ENCODE measurements at regions not wholly inside any gene's neighbourhood (a gene's known extent, or its start where the extent isn't known, plus 50 kb on each side); places are given as distances from the start of the nearest gene placed in this dataset.

DNA sequence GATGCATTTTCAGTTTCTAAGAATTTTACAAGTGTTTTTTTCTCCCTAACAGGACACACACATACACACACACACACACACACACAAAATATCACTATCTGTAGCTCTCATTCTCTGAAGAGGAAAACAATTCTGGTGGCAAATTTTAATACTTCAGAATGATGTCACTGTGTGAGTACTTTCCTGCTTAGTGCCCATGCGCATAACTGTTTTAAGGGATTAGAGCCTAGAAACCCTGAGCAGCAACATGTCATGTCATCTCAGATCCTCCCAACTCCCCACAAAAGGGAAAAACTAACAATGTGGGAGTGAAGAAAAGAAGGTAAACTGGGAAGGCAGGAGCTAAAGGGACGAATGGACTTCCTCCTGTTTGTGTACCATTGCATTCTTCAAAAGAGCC is 401.2 kb downstream of the SPRY2 start:
- Histone ChIP-seq H3K4me1 (peaks cover 9% of the 10 kb centered on the region), H3K4me3 (ENCODE audit: low read depth, low read length) (no peak overlapping the region), H3K9me3 (no peaks in the 10 kb centered on the region), H3K27me3 (no peaks in the 10 kb centered on the region), H3K36me3 (no peaks in the 10 kb centered on the region)
- TF ChIP-seq, protein P1, sequence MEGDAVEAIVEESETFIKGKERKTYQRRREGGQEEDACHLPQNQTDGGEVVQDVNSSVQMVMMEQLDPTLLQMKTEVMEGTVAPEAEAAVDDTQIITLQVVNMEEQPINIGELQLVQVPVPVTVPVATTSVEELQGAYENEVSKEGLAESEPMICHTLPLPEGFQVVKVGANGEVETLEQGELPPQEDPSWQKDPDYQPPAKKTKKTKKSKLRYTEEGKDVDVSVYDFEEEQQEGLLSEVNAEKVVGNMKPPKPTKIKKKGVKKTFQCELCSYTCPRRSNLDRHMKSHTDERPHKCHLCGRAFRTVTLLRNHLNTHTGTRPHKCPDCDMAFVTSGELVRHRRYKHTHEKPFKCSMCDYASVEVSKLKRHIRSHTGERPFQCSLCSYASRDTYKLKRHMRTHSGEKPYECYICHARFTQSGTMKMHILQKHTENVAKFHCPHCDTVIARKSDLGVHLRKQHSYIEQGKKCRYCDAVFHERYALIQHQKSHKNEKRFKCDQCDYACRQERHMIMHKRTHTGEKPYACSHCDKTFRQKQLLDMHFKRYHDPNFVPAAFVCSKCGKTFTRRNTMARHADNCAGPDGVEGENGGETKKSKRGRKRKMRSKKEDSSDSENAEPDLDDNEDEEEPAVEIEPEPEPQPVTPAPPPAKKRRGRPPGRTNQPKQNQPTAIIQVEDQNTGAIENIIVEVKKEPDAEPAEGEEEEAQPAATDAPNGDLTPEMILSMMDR (IDR thresholded peaks at IDR 0.05; ENCODE audit: low read depth, low read length) = no peak
- DNase-seq = no peak

DNA sequence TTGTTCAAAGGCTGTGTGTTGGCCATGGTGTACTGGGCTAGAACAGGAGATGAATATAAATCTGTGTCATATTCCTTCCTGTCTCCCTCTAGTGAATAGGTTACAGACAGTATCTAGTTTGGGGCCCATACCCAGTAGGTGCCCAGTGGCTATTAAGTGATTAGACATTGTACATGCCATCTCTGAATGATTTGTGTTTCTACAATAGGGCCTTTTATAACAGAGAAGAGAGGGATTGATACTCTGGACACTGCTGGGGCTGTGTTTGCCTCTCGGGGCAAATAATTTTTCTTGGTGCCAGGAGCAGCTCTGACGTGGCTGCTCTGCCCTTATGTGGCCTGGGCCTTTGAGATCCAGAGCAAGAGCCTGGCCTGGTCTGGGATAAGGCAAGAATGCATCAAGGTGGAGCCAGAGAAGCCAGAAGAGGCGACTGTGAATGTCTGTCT is 403.1 kb downstream of the SPRY2 start:
- Histone ChIP-seq H3K27me3 (no peaks in the 10 kb centered on the region), H3K9me3 (no peaks in the 10 kb centered on the region), H3K4me3 (ENCODE audit: low read depth, low read length) (no peak overlapping the region), H3K36me3 (no peaks in the 10 kb centered on the region), H3K4me1 (peaks cover 11% of the 10 kb centered on the region)
- no peak for DNase-seq
- TF ChIP-seq, protein P1 (IDR thresholded peaks at IDR 0.05; ENCODE audit: low read depth, low read length) = no peak

DNA sequence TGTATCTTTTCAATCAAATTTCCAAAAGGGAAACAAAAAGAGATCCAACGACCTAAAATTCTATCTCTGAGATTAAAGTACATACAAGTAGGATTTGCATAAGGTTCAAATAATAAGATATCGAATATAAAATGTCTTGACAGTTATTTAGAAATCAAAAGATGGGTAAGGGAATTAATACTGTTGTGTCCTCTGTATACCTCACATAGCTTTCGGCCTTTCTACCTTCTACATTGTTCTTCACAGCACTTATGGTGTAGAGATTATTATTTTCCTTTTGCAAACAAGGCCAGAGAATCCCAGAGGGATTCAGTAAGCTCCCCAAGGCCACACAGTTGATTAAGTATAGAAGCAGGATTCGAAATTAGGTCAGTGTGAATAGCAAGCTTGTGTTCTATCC is 403.6 kb downstream of the SPRY2 start:
- TF ChIP-seq, protein P1 (IDR thresholded peaks at IDR 0.05; ENCODE audit: low read depth, low read length) = no peak
- no peak for DNase-seq
- H3K9me3 ChIP-seq = no peaks in the 10 kb centered on the region
- H3K27me3 ChIP-seq = no peaks in the 10 kb centered on the region
- no peak overlapping the region for H3K4me3 ChIP-seq (ENCODE audit: low read depth, low read length)
- H3K36me3 ChIP-seq = no peaks in the 10 kb centered on the region
- H3K4me1 ChIP-seq = peaks cover 11% of the 10 kb centered on the region

DNA sequence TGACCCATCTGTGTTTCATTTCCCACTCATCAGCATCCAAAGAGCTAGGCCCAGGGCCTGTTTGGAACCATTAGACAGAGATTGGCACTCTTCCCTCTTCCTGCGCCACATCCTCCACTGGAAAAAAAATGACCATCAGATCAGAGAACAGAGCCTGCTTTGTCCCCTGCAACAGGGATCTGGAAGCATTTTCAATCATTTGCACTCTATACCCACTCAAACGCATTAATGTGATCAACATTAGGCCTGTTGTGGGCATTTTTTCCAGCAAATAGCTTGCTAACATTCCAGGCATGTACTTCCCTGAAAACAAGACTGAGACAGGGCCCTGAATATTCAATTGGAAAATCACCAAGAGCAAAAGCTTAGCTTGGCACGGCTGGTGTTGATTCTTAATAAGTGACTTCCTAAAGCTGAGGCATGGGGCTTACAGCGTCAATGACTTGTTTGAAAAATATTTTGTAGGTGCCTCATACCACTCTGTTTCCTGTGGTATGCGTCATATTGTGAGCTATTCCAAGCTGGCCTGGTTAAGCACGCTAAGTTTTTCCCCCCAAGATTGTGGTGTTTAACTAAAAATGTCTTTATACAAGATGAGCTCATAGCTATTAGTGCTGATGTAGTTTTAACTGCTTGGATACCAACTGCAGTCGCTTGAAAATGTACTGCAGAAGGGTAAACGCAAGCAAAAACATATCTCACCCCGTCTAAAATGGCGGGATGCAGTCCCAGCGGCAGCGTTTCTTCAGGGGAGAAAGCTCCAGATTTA is 404.4 kb downstream of the SPRY2 start:
- DNase-seq = peak; percentile 51
- H3K27me3 ChIP-seq = no peaks in the 10 kb centered on the region
- H3K36me3 ChIP-seq = no peaks in the 10 kb centered on the region
- TF ChIP-seq, protein P1 (IDR thresholded peaks at IDR 0.05; ENCODE audit: low read depth, low read length) = no peak
- no peaks in the 10 kb centered on the region for H3K9me3 ChIP-seq
- H3K4me3 ChIP-seq (ENCODE audit: low read depth, low read length) = no peak overlapping the region
- peaks cover 11% of the 10 kb centered on the region for H3K4me1 ChIP-seq

DNA sequence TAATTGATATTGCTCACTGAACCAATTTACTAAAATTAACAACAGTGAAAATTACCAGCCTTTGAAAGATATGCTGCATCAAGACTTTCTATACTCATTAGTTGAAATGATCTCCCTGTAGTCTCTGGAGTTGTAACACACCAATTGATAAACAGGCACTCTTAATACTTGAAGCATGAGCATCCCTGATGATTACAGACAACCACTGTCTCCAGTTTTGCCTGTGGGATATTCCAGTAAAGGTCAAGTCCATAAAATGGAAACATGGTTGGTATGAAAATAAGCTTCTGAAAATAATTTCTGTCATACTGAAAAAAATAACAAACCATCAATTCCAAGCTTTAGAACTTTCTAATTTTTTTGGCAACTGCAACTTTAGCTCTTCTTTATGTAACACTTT is 405.8 kb downstream of the SPRY2 start:
- no peak overlapping the region for H3K4me3 ChIP-seq (ENCODE audit: low read depth, low read length)
- TF ChIP-seq, protein P1 (IDR thresholded peaks at IDR 0.05; ENCODE audit: low read depth, low read length) = no peak
- no peaks in the 10 kb centered on the region for H3K36me3 ChIP-seq
- H3K4me1 ChIP-seq = peaks cover 11% of the 10 kb centered on the region
- no peak for DNase-seq
- H3K9me3 ChIP-seq = no peaks in the 10 kb centered on the region
- H3K27me3 ChIP-seq = no peaks in the 10 kb centered on the region

DNA sequence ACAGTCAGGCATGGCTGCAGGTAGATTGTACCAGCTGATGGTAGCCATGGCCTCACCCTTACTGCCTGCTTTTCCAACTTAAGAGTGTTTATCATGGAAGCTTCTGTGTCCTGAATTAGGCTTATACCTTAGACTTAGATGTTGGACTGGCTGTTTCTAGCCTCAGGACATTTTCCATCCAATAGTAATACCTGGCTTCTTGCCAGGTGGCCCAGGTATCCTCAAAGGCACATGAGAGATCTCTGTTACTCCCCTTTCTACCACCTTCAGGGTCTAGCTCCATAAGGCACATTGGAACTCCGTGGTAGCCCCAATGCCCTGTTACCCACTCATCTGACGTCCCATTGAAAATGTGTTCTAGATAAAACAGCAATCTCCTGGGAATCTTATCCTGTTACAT is 407.5 kb downstream of the SPRY2 start:
- no peak for DNase-seq
- no peaks in the 10 kb centered on the region for H3K9me3 ChIP-seq
- peaks cover 11% of the 10 kb centered on the region for H3K4me1 ChIP-seq
- H3K27me3 ChIP-seq = no peaks in the 10 kb centered on the region
- no peaks in the 10 kb centered on the region for H3K36me3 ChIP-seq
- TF ChIP-seq, protein P1 (IDR thresholded peaks at IDR 0.05; ENCODE audit: low read depth, low read length) = no peak
- no peak overlapping the region for H3K4me3 ChIP-seq (ENCODE audit: low read depth, low read length)

All from BE2C (cell line).